Heart left ventricle (tissue), 16 donors: ENCODE measurements at regions not wholly inside any gene's neighbourhood (a gene's known extent, or its start where the extent isn't known, plus 50 kb on each side); places are given as distances from the start of the nearest gene placed in this dataset.

Experiments
- ATAC-seq, 4 donors: fragments of 200-7000 bp; cut with Tn5 transposase; one replicate each; pipeline ENCODE4 v1.9.1; 2020 to 2022; ENCODE audit warnings: moderate library complexity in 4 of 4, mild to moderate bottlenecking in 3 of 4, moderate number of reproducible peaks in 1 of 4
- DNase-seq, 5 donors: peaks; one replicate each; pipeline ENCODE4 v3.0.0-alpha.2; 2020
- H3K27ac ChIP-seq, 12 donors: fragments of 200-600 bp; sonication (generic) in 4 of 12; one replicate each; pipeline versions ENCODE4 v1.5.0 to v1.8.0; 2016 to 2022; ENCODE audit warnings: mild to moderate bottlenecking in 2 of 12
- H3K27me3 ChIP-seq, 9 donors: fragments of 200-600 bp; sonication (generic) in 2 of 9; one replicate each; pipeline versions ENCODE4 v1.5.1 to v1.8.0; 2016 to 2022; ENCODE audit warnings: mild to moderate bottlenecking in 3 of 9
- H3K36me3 ChIP-seq, 9 donors: fragments of 200-600 bp; sonication (generic) in 2 of 9; one replicate each; pipeline versions ENCODE4 v1.5.0 to v1.8.0; 2018 to 2022; ENCODE audit warnings: mild to moderate bottlenecking in 2 of 9
- H3K4me1 ChIP-seq, 12 donors: fragments of 200-600 bp; sonication (generic) in 4 of 12; one replicate each; pipeline versions ENCODE4 v1.5.0 to v1.8.0; 2016 to 2022; ENCODE audit warnings: mild to moderate bottlenecking in 3 of 12
- H3K4me3 ChIP-seq, 12 donors: fragments of 200-600 bp; sonication (generic) in 4 of 12; one replicate each; pipeline versions ENCODE4 v1.5.0 to v1.8.0; 2017 to 2022; ENCODE audit warnings: mild to moderate bottlenecking in 9 of 12, moderate library complexity in 4 of 12
- H3K9me3 ChIP-seq, 12 donors: fragments of 200-600 bp; sonication (generic) in 4 of 12; one replicate each; pipeline versions ENCODE4 v1.5.0 to v1.8.0; 2016 to 2022; ENCODE audit warnings: mild to moderate bottlenecking in 1 of 12
- POLR2A ChIP-seq, 2 donors: fragments of 450-650 bp; IDR thresholded peaks; one replicate each; pipeline ENCODE4 v1.6.1; 2017; ENCODE audit warnings: antibody characterized with exemption in 2 of 2, mild to moderate bottlenecking in 2 of 2, moderate library complexity in 2 of 2
- WGBS, 4 donors: extraction: QIAGEN DNeasy Blood & Tissue Kit in 2 of 4; methylation state at CpG; one replicate each; pipeline versions ENCODE4 v1.1.5 to v1.1.7; 2013 to 2018; 5-methylcytosine and 5-hydroxymethylcytosine counted together
- intact Hi-C, 10 donors: fragments of 100-400 bp; cut with DNase I; formaldehyde crosslinking; loops; one replicate each; pipeline versions ENCODE4 v1.11.1 to v1.14.2; 2022
- TF ChIP-seq, protein P1 (sequence below), 12 donors: fragments of 200-600 bp; sonication (generic) in 4 of 12; IDR thresholded peaks; one replicate each; pipeline versions ENCODE4 v1.5.0 to v1.8.0; 2018 to 2022; ENCODE audit warnings: antibody characterized with exemption in 12 of 12, mild to moderate bottlenecking in 5 of 12
- donor health status: ischemic (EF 13 %, LVEDD 7.1; RV severe dilation, severe dysfunction).
- donor health status: healthy with polysubstance abuse.
- donor health status: DM: no; HTN: yes; CAD: no.
- donor health status: DM: no; HTN: no; CAD: no.
- donor health status: ischemic (EF 25% LVEDD 6.9; RV normal size, moderate dysfunction).
- donor health status: ischemic (EF 25% LVEDD 5.7; RV mildly dilated, moderate dysfunction).
- donor health status: healthy.
- donor health status: DM: yes; HTN: yes; CAD: no.
- donor health status: ischemic (EF 35%, LVEDD 5.7; RV mildly dilated, moderate dysfunction).
- donor health status: nonischemic (EF 11% LVEDD 7.7; RV severe dilation, severe dysfunction).
- donor health status: DM: yes; HTN: yes; CAD: no.
- donor health status: PGD.
- donor health status: ischemic (EF 29% LVEDD 5.4; RV normal size, mild dysfunction).
- donor health status: nonischemic (EF 23%, LVEDD 6.1; RV moderate dilation, normal function).

DNA sequence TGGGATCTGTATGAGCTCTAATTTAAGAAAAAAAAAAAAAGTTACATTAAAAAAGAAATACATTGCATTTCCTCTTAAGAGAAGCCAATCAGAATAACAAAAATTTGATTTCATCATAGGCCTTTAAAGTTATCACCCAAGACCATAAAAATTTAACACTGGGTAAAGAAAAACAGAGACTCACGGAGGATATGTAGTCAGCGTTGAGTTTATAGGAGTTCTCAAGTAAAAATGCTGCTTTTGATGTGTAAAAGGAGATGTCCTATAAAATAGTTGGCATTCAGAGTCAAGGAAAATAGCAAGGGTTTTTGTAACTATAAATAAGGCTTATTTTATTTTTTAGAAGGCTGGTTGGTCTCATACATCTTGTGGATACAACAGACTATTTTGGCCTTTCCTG lies 191.1 kb downstream of the EFNB2 start:
- H3K4me1 ChIP-seq = peaks cover 0 to 7% (median 0%) of the 10 kb centered on the region in 12 donors
- no peak for DNase-seq
- ATAC-seq = no peak

DNA sequence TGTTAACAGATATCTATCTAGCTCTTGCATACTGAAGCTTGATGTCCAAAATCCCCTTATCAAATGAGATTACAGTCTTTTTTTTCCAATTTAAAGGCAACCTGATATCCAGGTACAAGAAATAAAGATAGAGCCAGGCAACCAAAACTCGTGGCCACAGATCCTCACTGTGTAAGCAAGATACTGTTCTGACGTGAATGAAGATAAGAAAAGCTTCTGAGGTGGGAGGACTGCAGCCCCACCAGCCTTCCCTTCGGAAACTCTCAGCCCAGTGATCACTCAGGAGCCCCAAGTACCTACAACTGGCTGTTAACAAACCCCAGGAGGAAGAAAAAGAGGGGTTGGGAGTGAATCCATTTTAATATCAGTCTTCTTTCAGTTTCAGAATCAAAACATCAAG lies 191.6 kb downstream of the EFNB2 start:
- intact Hi-C loops = no loop called here
- TF ChIP-seq POLR2A (IDR thresholded peaks at IDR 0.05) = no peak
- TF ChIP-seq, protein P1, sequence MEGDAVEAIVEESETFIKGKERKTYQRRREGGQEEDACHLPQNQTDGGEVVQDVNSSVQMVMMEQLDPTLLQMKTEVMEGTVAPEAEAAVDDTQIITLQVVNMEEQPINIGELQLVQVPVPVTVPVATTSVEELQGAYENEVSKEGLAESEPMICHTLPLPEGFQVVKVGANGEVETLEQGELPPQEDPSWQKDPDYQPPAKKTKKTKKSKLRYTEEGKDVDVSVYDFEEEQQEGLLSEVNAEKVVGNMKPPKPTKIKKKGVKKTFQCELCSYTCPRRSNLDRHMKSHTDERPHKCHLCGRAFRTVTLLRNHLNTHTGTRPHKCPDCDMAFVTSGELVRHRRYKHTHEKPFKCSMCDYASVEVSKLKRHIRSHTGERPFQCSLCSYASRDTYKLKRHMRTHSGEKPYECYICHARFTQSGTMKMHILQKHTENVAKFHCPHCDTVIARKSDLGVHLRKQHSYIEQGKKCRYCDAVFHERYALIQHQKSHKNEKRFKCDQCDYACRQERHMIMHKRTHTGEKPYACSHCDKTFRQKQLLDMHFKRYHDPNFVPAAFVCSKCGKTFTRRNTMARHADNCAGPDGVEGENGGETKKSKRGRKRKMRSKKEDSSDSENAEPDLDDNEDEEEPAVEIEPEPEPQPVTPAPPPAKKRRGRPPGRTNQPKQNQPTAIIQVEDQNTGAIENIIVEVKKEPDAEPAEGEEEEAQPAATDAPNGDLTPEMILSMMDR (IDR thresholded peaks at IDR 0.05) = no peak
- Histone ChIP-seq H3K27me3 (peaks cover 0 to 35% (median 13%) of the 10 kb centered on the region in 9 donors), H3K4me3 (no peak overlapping the region), H3K36me3 (no peaks in the 10 kb centered on the region), H3K27ac (peak overlapping the region in 1 of 12 donors; percentile 13), H3K4me1 (peaks cover 0 to 2% (median 0%) of the 10 kb centered on the region in 12 donors), H3K9me3 (peaks cover 0 to 19% (median 10%) of the 10 kb centered on the region in 12 donors)
- no peak for DNase-seq
- peak in 1 of 4 donors; percentile 30 for ATAC-seq
- 47 to 59% (median 54%) methylated on average over 3 of the region's 3 CpGs for WGBS, 4 donors

More for the DNA sequence above, 191.1 kb downstream of the EFNB2 start:
- TF ChIP-seq, protein P1 (IDR thresholded peaks at IDR 0.05) = no peak
- TF ChIP-seq POLR2A (IDR thresholded peaks at IDR 0.05) = no peak
- Histone ChIP-seq H3K4me3 (no peak overlapping the region), H3K36me3 (no peaks in the 10 kb centered on the region), H3K27me3 (peaks cover 0 to 40% (median 18%) of the 10 kb centered on the region in 9 donors), H3K27ac (peak overlapping the region in 1 of 12 donors; percentile 13), H3K9me3 (peaks cover 0 to 18% (median 10%) of the 10 kb centered on the region in 12 donors)
- intact Hi-C loops = no loop called here
- WGBS, 4 donors = 93 to 96% (median 95%) methylated on average over 2 of the region's 2 CpGs

DNA sequence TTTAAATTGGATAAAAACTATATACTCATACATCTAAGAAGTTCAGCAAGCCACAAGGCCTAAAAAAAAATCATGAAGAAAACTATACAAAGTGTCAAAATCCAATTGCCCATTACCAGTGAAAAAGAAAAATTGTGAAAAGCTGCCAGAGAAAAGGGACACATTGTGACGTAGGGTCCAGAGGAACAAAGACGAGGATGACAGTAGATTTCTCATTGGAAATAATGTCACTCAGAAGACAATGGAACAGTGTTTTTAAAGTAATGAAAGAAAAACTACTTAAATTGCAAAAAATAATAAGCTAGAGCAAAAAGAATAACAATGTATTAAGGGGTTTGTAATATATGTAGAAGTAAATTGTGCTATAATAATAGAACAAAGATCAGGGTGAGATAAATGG lies 195.2 kb downstream of the EFNB2 start:
- intact Hi-C loops = no loop called here
- DNase-seq = no peak
- H3K9me3 ChIP-seq = peaks cover 0 to 19% (median 10%) of the 10 kb centered on the region in 12 donors
- H3K36me3 ChIP-seq = no peaks in the 10 kb centered on the region
- H3K27ac ChIP-seq = no peak overlapping the region
- H3K27me3 ChIP-seq = peaks cover 0 to 5% (median 0%) of the 10 kb centered on the region in 9 donors
- ATAC-seq = no peak
- 92 to 97% (median 94%) methylated on average over 2 of the region's 2 CpGs for WGBS, 4 donors
- no peaks in the 10 kb centered on the region for H3K4me1 ChIP-seq
- H3K4me3 ChIP-seq = no peak overlapping the region
- no peak for TF ChIP-seq POLR2A (IDR thresholded peaks at IDR 0.05)
- TF ChIP-seq, protein P1 (IDR thresholded peaks at IDR 0.05) = no peak

DNA sequence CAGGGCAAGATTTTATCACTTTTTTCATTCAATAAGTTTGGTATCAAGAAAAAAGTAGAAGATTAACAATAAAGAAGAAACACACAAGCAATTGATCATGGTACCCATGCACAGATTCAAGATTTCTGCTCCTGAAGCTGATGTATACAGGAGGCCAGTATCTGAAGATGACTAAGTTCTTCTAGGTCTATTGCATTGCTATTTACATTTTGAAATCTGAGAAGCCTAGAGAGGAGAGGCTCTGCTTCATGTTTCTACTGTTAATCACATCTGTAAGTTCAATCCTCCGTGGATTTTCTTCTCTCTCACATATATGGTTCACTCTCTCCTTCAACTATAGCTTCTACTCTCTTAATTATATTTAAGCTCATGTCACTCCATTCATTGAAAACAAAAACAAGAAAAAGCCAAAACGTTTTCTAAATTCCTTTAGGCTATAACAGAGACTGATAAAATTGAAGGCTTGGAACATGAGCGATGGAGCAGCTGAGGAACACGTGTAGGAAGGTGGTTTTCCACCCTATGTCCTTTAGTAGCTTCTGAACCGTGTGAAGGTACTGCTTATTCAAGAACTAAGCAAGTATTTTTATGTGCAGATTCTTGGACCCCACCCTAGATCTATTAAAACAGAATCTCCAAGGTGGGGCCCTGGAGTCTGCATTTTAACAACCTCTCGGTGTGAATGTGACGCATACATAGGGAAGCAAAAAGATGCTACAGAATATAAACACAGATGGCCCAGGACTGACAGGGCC lies 198.2 kb downstream of the EFNB2 start:
- Histone ChIP-seq H3K27me3 (no peaks in the 10 kb centered on the region), H3K27ac (no peak overlapping the region), H3K36me3 (no peaks in the 10 kb centered on the region), H3K4me1 (no peaks in the 10 kb centered on the region), H3K9me3 (peaks cover 0 to 19% (median 10%) of the 10 kb centered on the region in 12 donors), H3K4me3 (no peak overlapping the region)
- no peak for ATAC-seq
- no peak for DNase-seq
- WGBS, 4 donors = 78 to 86% (median 83%) methylated on average over 7 of the region's 7 CpGs
- intact Hi-C loops = no loop called here
- TF ChIP-seq, protein P1 (IDR thresholded peaks at IDR 0.05) = no peak
- TF ChIP-seq POLR2A (IDR thresholded peaks at IDR 0.05) = no peak
